NCI-H1092 (cell line): ENCODE measurements at regions not wholly inside any gene's neighbourhood (a gene's known extent, or its start where the extent isn't known, plus 50 kb on each side); places are given as distances from the start of the nearest gene placed in this dataset.
"Not testable (repeated sequence)": the region's sequence is repeated elsewhere in the genome, so short reads cannot be mapped to it uniquely, and the experiment has no call there.

Experiments
- DNase-seq: peaks from one replicate; lab custom pipeline; 2025; lab: John Stamatoyannopoulos, UW

DNA sequence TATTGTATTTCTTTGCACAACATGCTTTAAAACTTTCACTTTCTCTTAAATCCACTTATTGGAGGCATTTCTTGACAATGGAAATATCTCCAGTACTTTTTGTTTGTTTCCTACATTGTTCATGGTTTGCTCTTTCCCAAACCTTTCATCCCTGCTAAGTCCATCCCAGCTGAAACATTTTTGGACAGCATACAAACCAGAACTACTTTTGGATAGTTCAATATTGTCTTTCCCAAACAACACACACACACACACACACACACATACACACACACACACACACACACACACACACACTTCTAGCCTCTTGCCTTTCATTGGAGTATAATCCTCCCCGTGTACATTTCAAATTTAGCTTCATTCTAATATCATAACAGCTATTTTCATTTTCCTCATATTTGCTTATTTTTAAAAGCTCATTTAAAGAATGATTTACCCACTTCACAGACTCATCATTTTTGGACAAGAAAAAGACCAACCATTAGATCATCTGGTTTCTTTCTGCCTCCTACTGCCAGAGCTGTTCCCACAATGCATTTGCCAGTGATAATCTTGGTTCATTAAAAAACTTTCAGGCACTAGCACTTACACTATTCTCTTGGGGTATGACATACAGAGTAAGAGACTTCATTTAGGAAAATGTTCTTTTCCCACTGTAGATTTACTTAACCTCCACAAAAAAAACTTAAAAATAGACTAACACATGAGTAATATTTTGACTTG lies 248.1 kb downstream of the CD109 start:
- DNase-seq, result no peak

DNA sequence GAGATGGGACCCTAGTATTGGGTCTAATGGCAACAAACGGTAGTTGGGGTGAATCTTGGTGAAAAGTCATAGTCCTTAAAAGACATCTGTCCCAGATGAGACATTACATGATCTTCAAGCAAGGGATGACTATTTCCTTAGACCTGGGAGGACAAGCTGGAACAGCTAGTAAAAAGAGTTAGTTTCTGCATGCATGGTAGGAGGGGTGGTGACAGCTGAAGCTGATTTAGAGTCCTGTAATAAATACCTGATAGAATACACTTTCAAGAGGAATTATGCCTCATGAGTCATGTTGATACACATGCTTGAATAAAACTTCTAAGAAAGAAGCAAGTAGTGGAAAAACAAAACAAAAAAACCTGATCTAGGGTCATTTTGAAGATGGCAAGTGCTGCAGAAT lies 247.4 kb downstream of the CD109 start:
- DNase-seq, result no peak

DNA sequence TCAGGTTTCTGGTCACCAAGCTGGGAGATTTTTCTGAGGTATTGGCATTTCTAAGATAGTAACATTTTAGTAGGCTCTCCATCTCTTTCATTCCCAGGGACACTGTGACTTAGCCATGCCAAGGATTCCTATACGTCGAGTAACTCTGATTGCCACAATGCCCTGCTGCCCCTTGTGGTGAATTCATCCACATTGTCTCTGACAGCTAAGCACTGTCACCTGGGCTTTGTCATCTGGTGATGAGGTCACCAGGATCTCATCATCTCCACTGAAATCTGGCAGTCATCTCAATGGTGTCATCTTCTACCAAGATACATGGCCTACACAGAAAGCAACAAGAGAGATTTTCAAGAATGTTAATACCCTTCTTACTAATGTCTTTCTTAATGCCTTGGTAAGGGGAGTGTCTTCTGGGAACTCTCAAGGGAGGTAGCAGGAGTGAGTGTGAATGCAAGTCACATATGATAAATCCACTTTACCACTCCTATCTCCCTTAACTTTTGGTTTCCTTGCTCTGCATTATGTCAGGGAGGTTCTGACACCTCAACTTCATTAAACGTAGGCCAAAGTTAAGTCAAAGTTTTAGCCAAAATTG lies 246.7 kb downstream of the CD109 start:
- no peak for DNase-seq

DNA sequence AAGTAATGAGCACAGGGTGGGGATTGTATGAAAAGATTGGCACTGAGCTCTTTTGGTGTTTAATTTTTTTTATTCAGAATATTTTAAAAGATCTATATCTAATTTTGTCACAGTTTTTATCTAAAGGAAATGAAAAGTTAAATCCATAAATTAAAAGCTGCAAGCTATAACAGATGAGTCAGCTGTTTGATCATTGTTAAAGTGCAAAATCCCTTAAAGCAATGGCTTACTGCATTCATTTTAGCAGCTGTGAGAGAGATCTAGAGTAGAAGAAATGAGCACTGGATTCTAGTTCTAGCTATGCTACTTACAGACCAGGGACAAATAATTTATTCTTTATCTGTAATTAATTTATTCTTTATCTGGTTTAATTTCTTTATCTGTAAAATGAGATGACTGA lies 245.9 kb downstream of the CD109 start:
- DNase-seq, result no peak

DNA sequence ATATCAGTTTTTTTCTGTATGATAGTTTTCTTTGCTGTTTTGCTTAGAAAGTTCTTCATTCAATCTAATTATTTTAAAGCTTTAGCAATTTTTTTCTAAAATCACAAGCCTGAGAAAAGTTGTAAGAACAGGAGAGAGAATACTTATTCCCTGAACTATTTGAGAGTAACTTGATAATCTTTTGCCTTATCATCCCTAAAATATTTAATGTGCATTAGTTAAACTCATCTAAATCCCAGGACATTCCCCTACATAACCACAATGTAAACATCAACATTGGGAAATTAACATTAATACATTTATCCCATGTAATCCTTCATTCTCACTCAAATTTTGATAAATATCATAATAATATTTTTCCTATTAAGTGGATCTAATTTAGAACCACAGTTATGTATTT lies 241.8 kb downstream of the CD109 start:
- DNase-seq, result no peak

DNA sequence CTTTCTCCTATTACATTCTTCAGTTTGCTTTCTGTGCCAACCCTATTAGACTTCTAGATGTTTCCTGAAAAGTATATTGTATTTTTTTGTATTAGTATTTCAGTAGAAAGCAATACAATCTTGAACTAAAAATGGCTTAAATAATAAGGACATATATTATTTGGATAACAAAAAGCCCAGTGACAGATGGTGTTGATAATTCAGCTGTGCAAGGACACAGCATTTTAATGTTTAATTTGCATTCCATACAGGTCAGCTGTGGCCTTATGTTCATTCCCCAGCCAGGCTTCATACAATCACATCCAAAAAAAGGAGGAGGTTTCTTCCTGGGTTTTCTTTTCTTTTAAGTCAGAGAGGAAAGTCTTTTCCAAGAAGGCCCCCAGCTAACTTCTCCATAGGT lies 236.9 kb downstream of the CD109 start:
- DNase-seq, result no peak

DNA sequence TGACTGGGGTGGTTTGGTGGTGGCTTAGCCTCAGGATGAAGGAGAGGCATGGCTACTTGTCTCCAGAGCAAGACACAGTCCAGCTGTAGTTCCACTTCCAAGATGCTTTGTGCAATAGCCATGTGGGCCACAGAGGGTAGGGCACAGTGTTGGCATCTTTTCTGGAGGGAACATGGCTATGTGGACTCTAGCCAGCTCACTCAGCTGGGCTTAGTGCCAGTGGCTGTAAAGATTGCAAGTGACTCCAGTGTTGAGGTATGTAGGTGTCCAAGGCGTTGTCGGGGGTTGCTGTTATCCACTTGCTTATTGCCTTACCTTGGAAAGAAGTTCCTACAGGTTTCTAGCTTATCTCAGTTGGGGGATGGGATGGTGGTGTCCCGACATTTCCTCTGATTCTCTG lies 233.4 kb downstream of the CD109 start:
- no peak for DNase-seq

DNA sequence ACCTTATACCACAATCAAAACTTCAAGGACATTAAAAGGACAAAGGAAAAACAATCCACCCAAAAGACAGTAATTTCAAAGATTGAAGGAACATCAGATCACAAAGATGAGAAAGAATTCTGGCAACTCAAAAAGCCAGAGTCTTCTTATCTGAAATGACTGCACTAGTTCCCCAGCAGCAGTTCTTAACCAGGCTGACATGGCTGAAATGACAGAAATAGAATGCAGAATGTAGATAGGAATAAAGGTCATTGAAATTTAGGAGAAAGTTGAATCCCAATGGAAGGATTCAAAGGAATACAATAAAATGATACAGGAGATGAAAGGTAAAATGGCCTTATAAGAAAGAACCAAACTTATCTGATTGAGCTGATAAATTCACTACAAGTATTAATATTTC lies 231.4 kb downstream of the CD109 start:
- DNase-seq, result no peak

DNA sequence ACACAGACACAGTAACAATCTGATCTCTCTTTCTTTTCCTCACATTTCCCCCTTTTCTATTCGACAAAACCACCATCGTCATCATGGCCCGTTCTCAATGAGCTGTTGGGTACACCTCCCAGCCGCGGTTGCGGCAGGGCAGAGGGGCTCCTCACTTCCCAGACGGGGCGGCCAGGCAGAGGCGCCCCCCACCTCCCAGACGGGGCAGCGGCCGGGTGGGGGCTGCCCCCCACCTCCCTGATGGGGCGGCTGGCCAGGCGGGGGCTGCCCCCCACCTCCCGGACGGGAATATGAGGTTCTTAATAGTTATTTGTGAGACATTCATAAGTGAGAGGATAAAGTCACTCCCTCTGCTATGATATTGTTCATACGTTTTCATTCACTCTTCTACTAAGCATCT lies 229.7 kb downstream of the CD109 start:
- DNase-seq, result not testable (repeated sequence)

DNA sequence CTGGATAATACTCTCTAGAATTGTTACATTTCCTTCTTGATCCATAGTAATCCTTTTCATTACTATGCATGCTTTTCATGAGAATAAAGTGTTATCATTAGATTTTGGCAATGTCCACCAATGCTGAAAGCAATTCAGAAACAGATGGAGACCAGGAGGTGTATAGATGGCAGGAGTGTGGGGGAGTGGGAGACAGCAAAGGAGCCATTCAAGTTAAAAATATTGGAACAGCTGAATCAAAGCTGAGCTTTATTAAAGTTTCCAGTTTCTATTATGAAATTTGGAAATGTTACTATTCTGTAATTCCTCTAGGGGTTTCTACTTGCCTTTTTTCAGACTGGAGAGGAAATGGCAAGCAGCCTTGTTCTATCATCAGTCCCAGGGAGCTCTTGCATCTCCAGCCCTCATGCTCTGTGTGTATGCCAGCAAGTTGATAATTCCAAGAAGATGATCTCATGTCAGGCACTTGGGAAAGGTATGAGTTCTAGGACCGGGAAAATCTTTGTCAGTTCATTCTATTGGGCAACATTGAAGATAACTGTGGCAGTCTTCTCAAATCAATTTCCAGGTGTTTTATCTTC lies 228.0 kb downstream of the CD109 start:
- no peak for DNase-seq

DNA sequence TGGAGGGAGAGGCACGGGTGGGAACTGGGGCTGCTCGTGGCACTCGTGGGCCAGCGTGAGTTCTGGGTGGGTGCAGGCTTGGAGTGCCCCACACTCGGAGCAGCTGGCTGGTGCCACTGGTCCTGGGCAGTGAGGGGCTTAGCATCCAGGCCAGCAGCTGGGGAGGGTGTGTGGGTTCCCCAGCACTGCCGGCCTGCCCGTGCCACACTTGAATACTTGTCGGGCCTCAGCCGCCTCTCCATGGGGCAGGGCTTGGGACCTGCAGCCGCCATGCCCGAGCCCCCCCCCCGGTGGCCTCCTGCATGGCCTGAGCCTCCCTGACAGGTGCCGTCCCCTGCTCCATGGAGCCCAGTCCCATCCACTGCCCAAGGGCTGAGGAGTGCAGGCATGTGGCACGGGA lies 207.2 kb downstream of the CD109 start:
- no peak for DNase-seq

DNA sequence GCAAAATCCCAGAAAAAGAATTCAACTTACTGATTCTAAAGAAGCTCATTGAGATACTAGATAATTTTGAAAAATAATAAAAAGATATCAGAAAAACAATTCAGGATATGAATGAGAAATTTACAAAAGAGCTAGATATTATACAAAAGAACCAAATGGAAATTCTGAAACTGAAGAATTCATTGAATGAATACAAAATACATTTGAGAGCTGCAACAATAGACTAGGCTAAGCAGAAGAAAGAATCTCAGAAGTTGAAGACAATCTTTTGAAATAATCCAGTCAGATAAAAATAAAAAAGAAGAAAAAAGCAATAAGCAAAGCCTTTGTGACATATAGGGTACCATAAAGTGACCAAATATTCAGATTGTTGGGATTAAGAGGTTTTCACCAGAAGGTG lies 206.0 kb downstream of the CD109 start:
- no peak for DNase-seq

DNA sequence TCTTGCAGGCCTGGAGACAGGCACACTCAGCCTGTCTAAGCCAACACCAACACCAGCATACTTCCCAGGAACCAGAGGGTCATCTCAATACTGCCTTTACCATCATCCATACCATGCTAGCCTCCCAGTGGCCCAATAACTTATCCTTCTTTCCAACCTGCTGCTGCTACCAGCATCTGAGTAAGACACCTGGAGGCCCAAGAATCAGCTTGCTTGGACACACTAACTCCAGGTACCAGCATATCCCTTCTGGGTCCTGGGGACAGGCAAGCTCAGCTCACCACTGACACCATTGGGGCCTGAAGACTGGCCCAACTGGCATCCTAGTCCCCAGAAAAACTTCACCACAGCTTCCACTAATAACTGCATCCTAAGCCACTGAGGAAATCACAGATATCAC lies 205.3 kb downstream of the CD109 start:
- DNase-seq, result no peak

DNA sequence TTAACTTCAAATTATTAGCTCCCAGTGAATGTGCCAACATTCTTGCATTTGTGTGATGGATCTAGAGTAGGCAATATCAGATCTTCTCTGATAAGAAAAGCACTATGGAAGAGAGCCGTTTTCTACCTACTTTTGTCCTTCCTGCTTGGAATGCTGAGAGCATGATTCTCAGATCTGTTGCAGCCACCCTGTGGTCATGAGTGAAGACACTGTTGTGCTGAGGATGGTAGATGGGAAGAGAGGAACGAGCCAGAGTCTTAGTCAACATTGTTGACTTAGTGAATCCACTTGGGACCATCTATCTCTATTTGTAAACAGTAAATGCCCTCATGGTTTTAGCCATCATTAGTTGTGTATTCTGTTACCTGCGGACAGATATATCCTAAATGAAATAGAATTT lies 202.6 kb downstream of the CD109 start:
- no peak for DNase-seq

DNA sequence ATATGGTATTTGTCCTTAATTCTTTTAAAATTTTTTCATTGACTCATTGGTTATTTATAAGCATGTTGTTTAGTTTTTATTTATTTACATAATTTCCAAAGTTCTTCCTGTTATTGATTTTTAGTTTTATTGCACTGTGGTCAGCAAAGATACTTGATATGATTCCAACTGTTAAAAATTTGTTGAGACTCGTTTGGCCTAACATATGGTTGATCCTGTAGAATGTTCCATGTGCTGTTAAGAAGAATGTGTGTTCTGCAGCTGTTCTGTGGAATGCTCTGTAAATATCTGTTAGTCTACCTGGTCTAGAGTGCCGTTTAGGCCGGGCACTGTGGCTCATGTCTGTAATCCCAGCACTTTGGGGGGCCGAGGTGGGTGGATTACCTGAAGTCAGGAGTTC lies 197.7 kb downstream of the CD109 start:
- DNase-seq, result no peak

DNA sequence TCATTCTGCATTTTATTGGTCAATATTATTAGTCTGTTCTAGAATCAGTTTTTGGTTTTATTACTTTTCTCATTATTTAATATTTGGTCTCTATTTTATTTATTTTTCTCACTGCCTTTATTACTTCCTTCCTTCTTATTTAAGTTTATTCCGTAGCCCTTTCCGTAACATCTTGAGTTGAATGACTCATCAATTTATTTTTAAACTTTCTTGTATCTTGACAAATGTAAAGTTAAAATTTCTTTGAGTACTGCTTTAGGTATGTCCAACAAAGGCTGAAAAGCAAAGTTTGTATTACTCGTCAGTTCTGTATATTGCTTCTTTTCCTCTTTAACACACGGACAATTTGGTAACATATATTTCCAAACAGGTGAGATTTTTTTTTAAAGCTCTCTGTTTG lies 192.0 kb downstream of the CD109 start:
- no peak for DNase-seq

DNA sequence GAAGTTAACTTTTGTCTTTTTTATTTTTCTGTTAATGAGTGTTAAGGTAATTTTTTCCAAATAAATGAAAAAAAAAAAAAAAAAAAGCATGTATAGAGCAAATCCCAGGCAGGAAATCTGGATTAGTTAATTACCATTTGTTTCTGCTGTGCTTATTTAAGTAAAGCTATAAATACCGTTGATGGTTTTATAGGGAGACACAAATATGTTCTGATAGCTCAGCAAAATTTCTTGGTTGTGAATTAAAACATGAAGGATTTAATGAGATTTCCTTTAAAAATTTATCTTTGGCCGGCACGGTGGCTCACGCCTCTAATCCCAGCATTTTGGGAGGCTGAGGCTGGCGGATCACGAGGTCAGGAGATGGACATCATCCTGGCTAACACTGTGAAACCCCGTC lies 189.4 kb downstream of the CD109 start:
- DNase-seq, result no peak

DNA sequence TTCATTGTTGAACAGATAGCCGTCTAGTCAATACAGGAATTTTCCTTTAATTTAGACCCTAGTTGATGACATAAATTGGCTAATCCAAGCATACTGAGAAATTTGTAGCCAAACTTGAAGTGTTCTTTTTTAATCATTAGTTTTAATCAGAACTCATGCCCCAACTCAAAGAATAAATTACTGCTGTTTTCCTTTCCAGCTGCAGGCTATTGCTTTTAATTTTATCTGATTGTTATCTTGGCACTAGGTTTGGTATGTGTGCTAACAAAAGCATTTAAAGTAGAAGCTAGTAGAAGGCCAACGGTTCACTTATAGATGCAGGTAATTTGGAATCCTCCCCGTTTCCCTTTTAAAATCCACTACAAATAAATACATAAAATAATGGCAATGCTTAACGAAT lies 188.5 kb downstream of the CD109 start:
- DNase-seq, result no peak

DNA sequence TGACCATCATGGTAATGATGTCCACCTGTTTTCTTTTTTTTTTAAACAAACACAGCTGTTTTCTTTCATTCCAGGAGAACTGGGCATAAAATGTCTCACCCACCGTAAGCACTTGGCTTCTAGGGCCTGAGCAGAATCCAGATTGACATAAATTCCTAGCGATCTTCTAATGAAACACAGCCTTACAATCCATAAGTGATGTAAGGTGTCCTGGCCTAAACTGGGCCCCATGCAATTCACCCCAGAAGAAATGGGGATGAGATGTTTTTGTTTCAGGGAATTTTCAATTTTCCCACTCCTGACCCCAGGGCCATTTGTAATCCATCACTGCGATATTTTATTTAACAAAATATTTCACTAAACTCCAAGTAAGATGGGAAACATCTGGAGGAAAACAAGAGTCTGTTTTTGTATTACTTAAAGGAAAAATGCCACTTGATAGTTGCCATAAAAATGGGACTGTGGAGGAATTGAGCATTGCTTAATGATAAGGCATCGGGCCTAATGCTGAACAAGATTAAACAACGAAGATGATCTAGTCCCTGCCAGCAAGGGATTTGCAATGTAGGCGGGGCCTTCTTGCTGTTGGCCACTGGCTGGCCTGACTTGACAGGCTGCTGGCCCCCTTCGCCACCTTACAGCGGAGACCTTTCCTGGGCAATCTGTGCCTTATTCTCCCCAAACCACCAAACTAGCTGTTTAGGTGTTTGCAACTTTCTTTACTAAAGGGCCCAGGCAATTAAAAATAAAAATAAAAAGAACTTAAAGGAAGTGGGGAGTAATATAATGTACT lies 183.7 kb downstream of the CD109 start:
- no peak for DNase-seq

DNA sequence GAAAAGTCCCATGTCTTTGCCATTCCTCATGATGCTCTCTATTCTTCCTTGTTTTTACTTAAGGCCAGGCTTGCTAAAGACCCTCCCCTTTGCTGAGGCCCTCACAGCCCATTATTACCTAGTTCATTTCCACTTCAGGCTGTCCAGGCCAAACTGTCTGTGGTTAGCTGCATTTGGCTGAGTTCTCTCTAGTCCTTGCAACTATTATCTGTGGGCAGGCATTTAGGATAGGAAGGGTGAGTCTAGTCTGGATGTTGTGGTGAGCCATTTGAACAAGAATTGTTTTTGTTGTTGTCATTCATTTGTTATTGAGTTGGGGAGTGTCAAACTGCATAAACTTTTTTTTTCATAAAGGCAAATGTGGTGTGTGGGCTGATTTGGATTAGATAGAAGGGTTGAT lies 182.4 kb downstream of the CD109 start:
- DNase-seq, result no peak
